Gastroesophageal sphincter (tissue), 3 donors: ENCODE measurements at regions not wholly inside any gene's neighbourhood (a gene's known extent, or its start where the extent isn't known, plus 50 kb on each side); places are given as distances from the start of the nearest gene placed in this dataset.

ENCODE experiments used
- CTCF ChIP-seq, 4 experiments: fragments of 200-600 bp in 2 of 4; fragments of 450-650 bp in 2 of 4; sonication (generic) in 1 of 4; IDR thresholded peaks; one replicate each; pipeline ENCODE4 v1.5.1; 2017 to 2019; ENCODE audit warnings: antibody characterized with exemption in 4 of 4, mild to moderate bottlenecking in 2 of 4, moderate library complexity in 2 of 4
- POLR2A ChIP-seq, 2 donors: fragments of 450-650 bp; IDR thresholded peaks; one replicate each; pipeline ENCODE4 v1.6.1; 2017; ENCODE audit warnings: antibody characterized with exemption in 2 of 2, mild to moderate bottlenecking in 2 of 2, moderate library complexity in 1 of 2

- TF ChIP-seq POLR2A (IDR thresholded peaks at IDR 0.05) (no peak), CTCF (IDR thresholded peaks at IDR 0.05) (no peak)
Measured at GRCh38 chr21:35298757-35299156, 249.7 kb upstream of the RUNX1 start.
